Raji (cell line): ENCODE measurements at regions not wholly inside any gene's neighbourhood (a gene's known extent, or its start where the extent isn't known, plus 50 kb on each side); places are given as distances from the start of the nearest gene placed in this dataset.

Experiments used
- POLR2A ChIP-seq: IDR thresholded peaks from 2 replicates; pipeline ENCODE4 v1.6.1; 2011; ENCODE audit warnings: low read depth, low read length, control low read depth; ENCODE audit not compliant: insufficient read depth

DNA sequence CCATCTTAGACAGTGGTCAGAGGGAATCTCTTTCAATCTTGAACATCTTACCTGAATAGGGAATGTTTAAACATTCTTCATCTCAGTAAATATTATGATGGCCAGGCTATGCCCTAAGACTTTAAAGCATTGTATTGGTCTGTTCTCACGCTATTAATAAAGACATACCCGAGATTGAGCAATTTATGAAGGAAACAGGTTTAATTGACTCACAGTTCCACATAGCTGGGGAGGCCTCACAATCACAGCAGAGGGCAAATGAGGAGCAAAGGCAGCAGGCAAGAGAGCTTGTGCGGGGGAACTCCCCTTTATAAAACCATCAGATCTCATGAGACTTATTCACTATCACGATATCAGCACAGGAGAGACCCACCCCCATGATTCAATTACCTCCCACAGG, 55.3 kb upstream of the SOX9 start:
- no peak for TF ChIP-seq POLR2A

DNA sequence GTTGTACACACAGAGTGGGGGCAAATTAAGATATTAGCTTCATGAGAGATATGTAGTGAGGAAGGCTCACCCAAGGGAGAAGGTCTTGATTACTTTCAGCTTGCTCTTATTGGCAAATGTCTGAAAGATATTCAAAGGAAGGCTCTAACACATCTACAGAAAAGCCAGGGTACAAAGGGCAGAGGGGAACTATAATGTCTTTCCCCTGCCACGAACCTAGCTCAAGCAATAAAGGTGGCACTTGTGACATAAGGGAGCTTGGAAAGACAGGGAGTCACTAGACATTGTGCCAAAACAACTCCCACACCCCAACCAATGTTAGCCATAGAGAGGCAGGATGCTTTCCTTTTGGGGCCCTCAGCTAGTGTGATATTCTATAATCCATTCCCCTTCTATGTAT, 52.2 kb upstream of the SOX9 start:
- TF ChIP-seq POLR2A: no peak

DNA sequence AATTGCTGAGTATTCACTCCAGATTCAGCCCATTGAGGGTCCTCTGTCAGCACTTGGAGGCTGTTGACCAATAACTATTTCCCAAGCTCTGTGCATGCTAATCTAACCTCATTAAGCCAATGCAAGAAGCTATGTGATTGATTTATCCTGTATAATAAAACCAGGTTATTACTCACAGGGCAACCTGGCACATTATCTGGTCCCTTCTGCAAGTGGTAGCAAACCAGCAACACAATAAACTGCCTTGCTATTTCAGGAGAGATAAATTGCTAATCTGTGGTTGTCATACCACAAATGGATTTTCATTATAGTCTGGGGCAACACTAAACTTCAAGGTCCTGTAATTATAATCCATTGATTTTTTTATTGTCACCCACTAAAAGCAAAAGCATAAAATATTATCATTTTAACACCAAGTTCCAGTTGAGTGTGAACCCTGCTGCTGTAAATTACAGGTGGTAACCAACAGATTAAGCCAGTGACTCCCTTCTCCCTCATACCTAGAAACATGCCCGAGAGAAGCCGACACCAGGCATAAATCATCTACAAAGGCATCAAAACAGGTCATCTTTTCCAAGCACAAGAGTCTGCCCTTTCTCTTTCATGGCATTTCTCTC, 51.1 kb upstream of the SOX9 start:
- TF ChIP-seq POLR2A: no peak
